HEK293T (cell line): ENCODE measurements at regions not wholly inside any gene's neighbourhood (a gene's known extent, or its start where the extent isn't known, plus 50 kb on each side); places are given as distances from the start of the nearest gene placed in this dataset.

Experiments
- BHLHE40 ChIP-seq: fragments of 450-650 bp; IDR thresholded peaks from 2 replicates; pipeline ENCODE4 v1.6.1; 2016; ENCODE audit warnings: mild to moderate bottlenecking, moderate library complexity, borderline replicate concordance
- ELF4 ChIP-seq: fragments of 450-650 bp; IDR thresholded peaks from 2 replicates; pipeline ENCODE4 v1.6.1; 2017; ENCODE audit warnings: antibody characterized with exemption
- FOXA1 ChIP-seq: fragments of 450-650 bp; IDR thresholded peaks from 2 replicates; pipeline ENCODE4 v1.6.1; 2016; ENCODE audit warnings: mild to moderate bottlenecking
- FOXM1 ChIP-seq: fragments of 450-650 bp; IDR thresholded peaks from 2 replicates; pipeline ENCODE4 v1.6.1; 2017; ENCODE audit warnings: mild to moderate bottlenecking, borderline replicate concordance
- HDGF ChIP-seq: fragments of 450-650 bp; IDR thresholded peaks from 2 replicates; pipeline ENCODE4 v1.6.1; 2017; ENCODE audit warnings: antibody characterized with exemption, borderline replicate concordance
- L3MBTL2 ChIP-seq: fragments of 450-650 bp; conservative IDR thresholded peaks from 2 replicates; pipeline ENCODE4 v1.6.1; 2016; ENCODE audit warnings: mild to moderate bottlenecking
- NFRKB ChIP-seq: fragments of 450-650 bp; IDR thresholded peaks from 2 replicates; pipeline ENCODE4 v1.6.1; 2016; ENCODE audit warnings: mild to moderate bottlenecking, moderate library complexity
- SP1 ChIP-seq: fragments of 450-650 bp; IDR thresholded peaks from 2 replicates; pipeline ENCODE4 v1.6.1; 2017
- SUZ12 ChIP-seq: fragments of 450-650 bp; IDR thresholded peaks from 2 replicates; pipeline ENCODE4 v1.6.1; 2016; ENCODE audit warnings: mild to moderate bottlenecking
- TARDBP ChIP-seq: fragments of 450-650 bp; IDR thresholded peaks from 2 replicates; pipeline ENCODE4 v1.6.1; 2016
- ZNF384 ChIP-seq: fragments of 450-650 bp; IDR thresholded peaks from 2 replicates; pipeline ENCODE4 v1.6.1; 2016

DNA sequence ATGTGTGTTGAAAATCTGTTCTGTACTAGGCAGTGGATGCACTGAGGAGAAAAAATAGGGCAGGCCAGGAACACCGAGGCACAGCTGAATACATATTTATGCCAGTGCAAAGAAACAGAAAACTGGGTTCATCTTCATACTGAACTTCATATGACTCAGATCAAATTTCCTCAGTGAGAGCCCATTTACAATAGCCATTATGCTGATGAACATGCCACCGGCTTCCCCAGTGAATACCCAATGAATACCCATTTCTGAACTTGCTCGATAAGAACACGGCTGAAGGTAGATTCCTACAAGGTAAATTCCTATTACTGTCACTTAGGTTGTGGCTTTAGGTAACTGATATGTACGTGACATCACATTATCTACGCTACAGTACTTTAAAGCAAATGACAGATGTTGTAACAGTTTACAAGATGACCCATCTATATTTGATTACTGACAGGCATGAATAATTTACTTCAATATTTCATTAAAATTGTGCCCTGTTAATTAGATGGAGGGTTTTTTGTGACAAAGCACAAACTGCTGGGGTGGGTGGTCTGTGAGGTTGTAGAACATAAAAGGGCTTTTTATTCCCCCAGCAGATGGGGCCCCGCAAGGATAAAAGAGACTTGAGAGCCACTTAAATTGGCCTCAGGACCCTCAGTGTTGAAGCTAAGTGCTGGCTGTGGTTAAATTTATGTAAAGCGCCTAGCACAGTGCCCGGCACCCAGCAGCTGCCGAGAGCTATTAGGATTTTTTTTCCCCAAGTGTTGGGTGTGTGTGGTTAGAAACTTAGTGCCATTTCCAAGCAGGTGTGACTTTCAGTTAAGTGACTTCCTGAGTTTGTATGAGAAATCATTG is 264.5 kb downstream of the CD83 start:
- TF ChIP-seq ZNF384 (no peak), TARDBP (no peak), FOXM1 (no peak), ELF4 (no peak), BHLHE40 (no peak), HDGF (no peak), SP1 (no peak), L3MBTL2 (no peak), NFRKB (no peak), SUZ12 (no peak), FOXA1 (no peak)
